ENCODE measurements at regions not wholly inside any gene's neighbourhood (a gene's known extent, or its start where the extent isn't known, plus 50 kb on each side); places are given as distances from the start of the nearest gene placed in this dataset.

- Histone ChIP-seq H3K4me2 (ENCODE audit: low read depth, low read length) (no peak overlapping the region), H3F3A (ENCODE audit: insufficient read depth, low read length) (no peaks in the 10 kb centered on the region), H4K20me1 (ENCODE audit: insufficient read depth, low read length) (no peaks in the 10 kb centered on the region), H3K4me1 (ENCODE audit: low read length) (no peaks in the 10 kb centered on the region), H3K27me3 (replicated peaks; ENCODE audit: insufficient read depth, low read length) (no peaks in the 10 kb centered on the region), H3K9me3 (replicated peaks; ENCODE audit: insufficient read depth, low read length) (no peaks in the 10 kb centered on the region; the same call in 1 of the 2 replicates), H3K36me3 (replicated peaks; ENCODE audit: insufficient read depth, low read length) (no peaks in the 10 kb centered on the region), H3K9me2 (replicated peaks; ENCODE audit: insufficient read depth, low read length) (no peaks in the 10 kb centered on the region), H3K79me2 (ENCODE audit: low read length) (no peaks in the 10 kb centered on the region), H3K4me3 (ENCODE audit: low read length) (no peak overlapping the region), H2AFZ (ENCODE audit: low read length) (no peak overlapping the region), H3K9ac (ENCODE audit: low read length) (no peak overlapping the region), H3K27ac (ENCODE audit: low read length) (no peak overlapping the region)
- DNase-seq = no peak
- TF ChIP-seq EZH2 (optimal IDR thresholded peaks at IDR 0.05; ENCODE audit: low read depth, low read length) (no peak), CTCF (IDR thresholded peaks at IDR 0.05; ENCODE audit: low read length) (no peak), EZH2phosphoT487 (IDR thresholded peaks at IDR 0.05; ENCODE audit: low read length) (no peak)
These were observed 918.3 kb upstream of the TMEFF2 start for GRCh38 chr2:193112986-193113385.

GRCh38 chr2:193103064-193103463, 908.3 kb upstream of the TMEFF2 start:
- Histone ChIP-seq H3K27ac (ENCODE audit: low read length) (no peak overlapping the region), H3K4me3 (ENCODE audit: low read length) (no peak overlapping the region), H3K79me2 (ENCODE audit: low read length) (no peaks in the 10 kb centered on the region), H3K9ac (ENCODE audit: low read length) (no peak overlapping the region), H4K20me1 (ENCODE audit: insufficient read depth, low read length) (no peaks in the 10 kb centered on the region), H3K9me2 (replicated peaks; ENCODE audit: insufficient read depth, low read length) (no peaks in the 10 kb centered on the region), H3K36me3 (replicated peaks; ENCODE audit: insufficient read depth, low read length) (no peaks in the 10 kb centered on the region), H3K4me1 (ENCODE audit: low read length) (no peaks in the 10 kb centered on the region), H2AFZ (ENCODE audit: low read length) (no peak overlapping the region), H3F3A (ENCODE audit: insufficient read depth, low read length) (no peaks in the 10 kb centered on the region), H3K9me3 (replicated peaks; ENCODE audit: insufficient read depth, low read length) (no peaks in the 10 kb centered on the region), H3K4me2 (ENCODE audit: low read depth, low read length) (no peak overlapping the region), H3K27me3 (replicated peaks; ENCODE audit: insufficient read depth, low read length) (no peaks in the 10 kb centered on the region)
- DNase-seq = no peak
- TF ChIP-seq EZH2 (optimal IDR thresholded peaks at IDR 0.05; ENCODE audit: low read depth, low read length) (no peak), CTCF (IDR thresholded peaks at IDR 0.05; ENCODE audit: low read length) (no peak), EZH2phosphoT487 (IDR thresholded peaks at IDR 0.05; ENCODE audit: low read length) (no peak)

GRCh38 chr2:193101591-193101990, 906.9 kb upstream of the TMEFF2 start:
- H3F3A ChIP-seq (ENCODE audit: insufficient read depth, low read length) = no peaks in the 10 kb centered on the region
- DNase-seq = no peak
- no peak overlapping the region for H3K27ac ChIP-seq (ENCODE audit: low read length)
- no peak overlapping the region for H3K4me2 ChIP-seq (ENCODE audit: low read depth, low read length)
- no peaks in the 10 kb centered on the region for H3K4me1 ChIP-seq (ENCODE audit: low read length)
- no peaks in the 10 kb centered on the region for H3K27me3 ChIP-seq (replicated peaks; ENCODE audit: insufficient read depth, low read length)
- no peaks in the 10 kb centered on the region for H3K9me2 ChIP-seq (replicated peaks; ENCODE audit: insufficient read depth, low read length)
- TF ChIP-seq EZH2phosphoT487 (IDR thresholded peaks at IDR 0.05; ENCODE audit: low read length) = no peak
- no peak for TF ChIP-seq EZH2 (optimal IDR thresholded peaks at IDR 0.05; ENCODE audit: low read depth, low read length)
- TF ChIP-seq CTCF (IDR thresholded peaks at IDR 0.05; ENCODE audit: low read length) = no peak
- no peak overlapping the region for H3K9ac ChIP-seq (ENCODE audit: low read length)
- no peaks in the 10 kb centered on the region for H4K20me1 ChIP-seq (ENCODE audit: insufficient read depth, low read length)
- no peak overlapping the region for H2AFZ ChIP-seq (ENCODE audit: low read length)
- no peaks in the 10 kb centered on the region for H3K36me3 ChIP-seq (replicated peaks; ENCODE audit: insufficient read depth, low read length)
- H3K79me2 ChIP-seq (ENCODE audit: low read length) = no peaks in the 10 kb centered on the region
- H3K9me3 ChIP-seq (replicated peaks; ENCODE audit: insufficient read depth, low read length) = no peaks in the 10 kb centered on the region
- no peak overlapping the region for H3K4me3 ChIP-seq (ENCODE audit: low read length)
